Right lung (tissue), 2 donors: ENCODE measurements at regions not wholly inside any gene's neighbourhood (a gene's known extent, or its start where the extent isn't known, plus 50 kb on each side); places are given as distances from the start of the nearest gene placed in this dataset.

ENCODE experiments used
- DNase-seq, 2 donors: peaks; one replicate each; pipeline ENCODE4 v3.0.0-alpha.2; 2013

DNA sequence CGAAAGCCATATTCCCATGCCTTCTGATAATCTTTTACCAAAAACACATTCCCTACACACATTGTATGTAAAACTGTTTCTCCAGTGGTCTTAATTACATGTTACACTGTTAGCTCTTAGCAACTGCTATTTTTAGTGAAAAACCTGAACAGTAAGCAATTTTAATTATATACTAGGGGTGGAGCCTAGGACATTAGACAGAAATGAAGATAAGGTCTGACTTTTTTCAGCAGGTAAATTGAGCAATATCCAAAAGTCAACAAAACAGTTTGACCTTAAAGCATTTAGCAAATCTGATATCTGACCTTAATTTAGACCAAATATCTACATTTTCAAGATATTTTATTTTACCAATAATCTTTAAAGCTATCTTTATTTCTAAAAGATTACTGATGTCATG lies 60.2 kb downstream of the PDE6H start:
- DNase-seq: no peak

- DNase-seq: no peak
These were observed 60.8 kb downstream of the PDE6H start for GRCh38 chr12:15033641-15034040.

- no peak for DNase-seq
These were observed 62.3 kb downstream of the PDE6H start for GRCh38 chr12:15035185-15035584.

GRCh38 chr12:15037091-15037687 lies 64.3 kb downstream of the PDE6H start:
- no peak for DNase-seq

GRCh38 chr12:15038137-15038536 lies 65.3 kb downstream of the PDE6H start:
- no peak for DNase-seq

DNA sequence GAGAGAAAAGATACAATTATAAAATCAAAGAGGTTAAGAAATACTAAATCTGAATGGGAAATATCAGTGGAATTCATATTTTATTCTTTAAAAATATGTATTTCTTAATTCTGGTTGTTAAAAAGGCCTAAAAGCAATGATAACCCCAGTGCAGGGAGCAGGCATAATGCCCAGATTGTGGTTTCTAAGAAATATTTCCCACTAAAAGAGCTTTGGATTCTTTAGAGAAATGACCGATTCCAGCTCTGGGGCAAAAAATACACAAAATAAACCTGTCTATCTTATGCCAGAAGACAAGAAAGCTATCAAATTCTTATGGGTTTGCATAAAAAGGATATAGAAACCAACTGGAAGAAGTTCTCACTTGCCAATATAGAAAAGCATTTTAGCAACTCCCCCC lies 71.6 kb downstream of the PDE6H start:
- DNase-seq: no peak

- no peak for DNase-seq
These were observed 72.6 kb downstream of the PDE6H start for GRCh38 chr12:15045451-15045850.

DNA sequence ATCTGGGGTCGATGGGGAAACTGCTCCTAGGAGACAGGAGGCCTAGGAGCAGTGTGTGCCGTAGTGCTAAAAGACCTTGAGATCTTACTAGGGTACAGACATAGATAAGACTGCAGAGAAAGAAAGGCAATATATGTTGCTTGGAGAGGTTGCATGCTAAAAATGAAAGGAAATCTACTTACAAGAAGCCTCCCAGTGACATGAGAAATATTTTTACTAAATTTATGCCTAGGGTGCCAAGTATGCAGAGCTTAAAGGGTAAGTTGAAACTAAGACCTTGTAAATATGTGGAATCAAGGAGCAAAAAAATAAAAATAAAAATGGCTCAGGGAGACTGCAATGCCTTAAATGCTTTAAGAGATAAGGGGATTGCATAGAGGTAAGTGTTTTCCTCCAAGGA lies 74.8 kb downstream of the PDE6H start:
- DNase-seq: no peak

- no peak for DNase-seq
These were observed 76.8 kb downstream of the PDE6H start for GRCh38 chr12:15049461-15050153.

GRCh38 chr12:15050659-15051058 lies 77.8 kb downstream of the PDE6H start:
- peak; percentile 3 to 11 for DNase-seq

DNA sequence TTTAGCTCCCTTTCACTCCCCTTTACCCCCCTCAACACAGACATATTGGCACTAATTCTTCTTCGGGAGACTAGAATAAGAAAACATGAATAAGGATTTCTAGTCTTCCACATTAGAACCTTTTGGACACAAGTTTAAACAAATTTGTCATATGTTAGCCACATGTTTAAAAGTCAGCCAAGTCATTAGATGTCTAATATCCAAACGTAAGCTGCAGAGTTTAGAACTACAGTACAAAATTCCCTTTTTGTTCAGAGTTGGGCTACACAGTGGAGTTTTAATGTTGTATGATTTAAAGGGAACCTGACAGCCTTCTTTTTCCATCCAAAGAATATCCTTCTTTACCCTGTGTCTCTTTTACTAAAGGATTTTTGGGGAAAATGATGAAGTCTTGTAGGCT lies 79.8 kb downstream of the PDE6H start:
- no peak for DNase-seq

- no peak for DNase-seq
These were observed 83.4 kb downstream of the PDE6H start for GRCh38 chr12:15056218-15056617.
